GF-D8 (cell line): ENCODE measurements at regions not wholly inside any gene's neighbourhood (a gene's known extent, or its start where the extent isn't known, plus 50 kb on each side); places are given as distances from the start of the nearest gene placed in this dataset.
"Not testable (repeated sequence)": the region's sequence is repeated elsewhere in the genome, so short reads cannot be mapped to it uniquely, and the experiment has no call there.

ENCODE experiments used
- DNase-seq: peaks from one replicate; lab custom pipeline; 2025; lab: John Stamatoyannopoulos, UW

DNA sequence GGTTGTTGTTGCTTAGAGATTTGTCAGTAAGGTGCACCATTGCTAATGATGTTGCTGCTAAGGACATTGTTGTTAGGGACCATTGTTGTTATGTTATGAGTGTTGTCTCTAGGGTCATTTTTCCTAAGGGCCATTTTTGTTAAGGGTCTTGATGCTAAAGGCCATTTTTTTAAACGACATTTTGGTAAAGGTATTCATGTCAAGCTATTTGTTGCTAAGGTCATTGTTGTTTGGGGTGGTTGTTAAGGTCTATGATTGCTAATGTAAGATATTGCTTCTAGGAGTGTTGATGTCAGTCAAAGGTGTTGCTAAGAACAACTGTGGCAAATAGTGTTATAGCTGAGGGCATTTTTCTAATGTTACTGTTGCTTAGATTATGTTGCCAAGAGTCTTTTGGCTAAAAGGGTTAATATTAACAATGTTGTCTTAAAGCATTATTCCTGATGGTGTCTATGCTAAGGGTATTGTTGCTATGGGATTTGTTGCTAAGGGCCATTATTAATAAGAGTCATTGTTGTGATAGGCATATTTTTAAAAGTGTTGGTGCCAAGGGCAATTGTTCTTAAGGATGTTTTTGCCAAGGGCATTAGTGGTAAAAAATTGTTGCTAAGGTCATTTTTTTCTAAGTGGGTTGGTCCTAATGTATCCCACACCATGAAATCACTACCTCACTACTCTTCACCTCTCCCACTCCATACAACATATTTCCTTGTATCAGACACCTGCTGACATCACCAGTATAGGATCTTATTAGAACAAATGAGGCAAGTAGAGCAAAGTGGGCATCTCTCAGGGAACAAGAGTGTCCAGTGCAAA lies 56.2 kb downstream of the SPATA31A6 start:
- DNase-seq: not testable (repeated sequence)

DNA sequence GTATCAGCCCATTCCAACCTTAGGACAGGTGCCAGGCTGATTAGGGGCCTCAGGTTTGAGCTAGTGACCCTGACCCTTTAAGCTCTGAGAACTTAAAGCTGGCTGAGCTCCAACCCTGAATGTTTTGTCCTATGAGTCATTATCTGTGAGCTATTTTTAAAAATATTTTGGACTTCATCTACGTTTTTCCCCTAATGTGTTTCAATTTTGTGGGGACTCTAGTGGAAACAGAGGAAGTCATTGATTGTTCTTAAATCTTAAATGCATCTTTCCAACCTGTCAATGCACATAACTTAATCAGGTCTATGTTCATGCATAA lies 56.8 kb downstream of the SPATA31A6 start:
- DNase-seq: not testable (repeated sequence)

DNA sequence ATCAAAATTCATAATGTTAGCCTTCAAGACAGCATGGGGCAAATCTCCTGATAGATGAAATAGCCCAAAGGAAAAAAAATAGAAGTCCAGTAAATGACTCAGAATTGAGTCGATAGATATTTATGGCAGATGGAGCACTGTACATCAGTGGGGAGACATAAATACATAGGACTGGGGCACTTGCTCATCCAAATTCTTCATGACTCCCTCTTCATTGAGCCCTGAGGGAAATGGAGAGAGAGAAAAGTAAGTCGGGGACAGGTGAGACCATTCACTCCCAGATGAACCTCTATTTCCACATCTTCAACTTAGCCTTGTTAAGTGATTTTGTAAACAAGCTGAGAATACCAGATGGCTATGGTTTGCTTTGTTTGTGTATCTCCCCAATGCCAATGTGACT lies 59.8 kb downstream of the SPATA31A6 start:
- not testable (repeated sequence) for DNase-seq

- not testable (repeated sequence) for DNase-seq
These were observed 60.4 kb downstream of the SPATA31A6 start for GRCh38 chr9:42243822-42244221.

- DNase-seq: not testable (repeated sequence)
These were observed 85.3 kb downstream of the SPATA31A6 start for GRCh38 chr9:42268729-42269128.

DNA sequence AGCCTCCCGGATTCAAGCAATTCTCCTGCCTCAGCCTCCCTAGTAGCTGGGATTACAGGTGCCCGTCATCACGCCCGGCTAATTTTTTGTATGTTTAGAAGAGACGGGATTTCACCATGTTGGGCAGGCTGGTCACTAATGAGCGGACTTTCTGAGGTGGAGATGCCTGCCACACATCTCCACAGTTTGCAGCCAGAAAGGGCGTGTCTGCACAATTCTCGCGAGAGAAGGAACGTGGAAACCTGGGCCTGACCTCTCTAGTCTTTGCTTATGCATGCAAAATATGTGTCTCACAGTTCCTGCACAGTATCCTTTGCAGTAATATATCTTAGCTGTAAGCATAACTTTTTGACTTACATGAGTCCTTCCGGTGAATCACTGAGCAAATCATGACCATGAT lies 85.7 kb downstream of the SPATA31A6 start:
- not testable (repeated sequence) for DNase-seq

DNA sequence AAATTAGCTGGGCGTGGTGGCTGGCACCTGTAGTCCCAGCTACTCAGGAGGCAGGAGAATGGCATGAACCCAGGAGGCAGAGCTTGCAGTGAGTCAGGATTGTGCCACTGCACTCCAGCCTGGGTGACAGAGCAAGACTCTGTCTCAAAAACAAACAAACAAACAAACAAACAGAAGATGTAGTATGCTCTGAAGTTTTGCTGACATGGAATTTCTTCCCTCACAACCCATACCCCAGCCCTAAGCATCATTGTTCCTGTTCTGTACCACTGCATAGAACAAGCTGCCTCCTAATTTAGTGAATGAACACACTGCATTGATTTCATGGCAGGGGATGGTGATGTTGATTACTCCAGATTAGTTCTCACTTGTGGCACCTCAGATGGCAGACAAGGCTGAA lies 89.7 kb downstream of the SPATA31A6 start:
- not testable (repeated sequence) for DNase-seq

- DNase-seq: no peak
These were observed 91.7 kb downstream of the SPATA31A6 start for GRCh38 chr9:42275141-42275540.

DNA sequence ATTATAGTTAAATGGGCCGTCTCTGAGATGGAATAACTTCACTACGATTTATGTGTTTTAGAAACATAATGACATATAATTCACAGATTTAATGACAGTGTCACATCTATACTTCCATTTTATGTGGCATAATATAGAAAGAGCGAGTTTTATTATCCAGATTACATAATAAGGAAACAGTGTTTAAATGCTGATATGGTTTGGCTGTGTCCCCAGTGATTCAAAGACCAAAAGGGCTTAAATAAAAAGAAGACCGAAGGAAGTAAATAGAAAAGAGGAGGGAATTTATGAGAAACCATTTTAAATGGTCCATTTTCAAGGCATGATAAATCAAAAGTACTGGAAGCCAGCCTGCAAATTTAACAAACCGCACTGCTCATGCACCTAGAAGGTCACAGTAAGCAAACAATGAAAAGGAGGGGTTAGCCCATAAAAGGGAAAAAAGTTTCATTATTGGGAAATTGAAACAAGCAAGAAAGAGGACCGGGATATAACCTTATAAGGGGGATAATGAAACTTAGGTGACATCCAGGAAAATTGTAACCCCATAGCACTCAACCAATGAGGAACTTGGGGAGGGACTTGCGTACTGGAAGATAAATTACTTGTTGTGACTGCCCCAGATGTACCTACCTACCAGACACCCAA lies 99.2 kb downstream of the SPATA31A6 start:
- DNase-seq: not testable (repeated sequence)

DNA sequence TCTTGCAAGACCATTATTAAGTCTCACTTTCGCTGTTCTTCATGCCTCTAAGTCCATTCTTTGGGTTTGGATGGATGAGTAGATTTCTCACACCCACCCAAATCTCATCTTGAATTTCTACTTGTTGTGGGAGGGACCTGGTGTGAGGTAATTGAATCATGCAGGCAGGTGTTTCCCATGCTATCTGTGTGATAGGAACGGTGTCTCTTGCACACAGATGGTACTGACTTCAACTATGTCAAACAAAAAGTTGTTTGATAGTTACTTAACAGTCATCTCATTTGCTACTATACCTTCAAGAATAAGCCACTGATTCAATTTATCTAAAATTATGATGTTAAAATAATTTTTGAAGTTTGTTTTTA lies 99.7 kb downstream of the SPATA31A6 start:
- DNase-seq: not testable (repeated sequence)

DNA sequence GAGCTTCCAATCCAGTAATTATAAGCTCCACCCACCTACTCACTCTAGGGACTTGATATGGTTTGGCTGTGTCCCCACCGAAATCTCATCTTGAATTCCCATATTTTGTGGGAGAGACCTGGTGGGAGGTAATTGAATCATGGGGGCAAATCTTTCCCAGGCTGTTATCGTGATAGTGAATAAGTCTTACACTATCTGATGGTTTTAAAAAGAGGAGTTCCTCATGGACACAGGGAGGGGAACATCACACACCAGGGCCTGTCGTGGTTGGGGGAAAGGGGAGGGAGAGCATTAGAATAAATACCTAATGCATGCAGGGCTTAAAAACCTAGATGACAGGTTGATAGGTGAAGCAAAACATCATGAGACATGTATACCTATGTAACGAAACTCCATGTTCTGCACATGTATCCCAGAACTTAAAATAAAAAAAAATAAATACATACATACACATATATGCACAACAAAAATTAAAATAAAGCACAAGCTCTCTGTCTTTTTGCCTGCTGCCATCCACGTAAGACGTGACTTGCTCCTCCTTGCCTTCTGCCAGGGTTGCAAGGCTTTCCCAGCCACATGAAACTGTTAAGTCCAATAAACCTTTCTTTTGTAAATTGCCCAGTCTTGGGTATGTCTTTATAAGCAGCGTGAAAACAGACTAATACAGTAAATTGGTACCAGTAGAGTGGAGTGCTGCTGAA lies 102.8 kb downstream of the SPATA31A6 start:
- DNase-seq: not testable (repeated sequence)

GRCh38 chr9:42288002-42288864 lies 104.8 kb downstream of the SPATA31A6 start:
- DNase-seq: not testable (repeated sequence)

DNA sequence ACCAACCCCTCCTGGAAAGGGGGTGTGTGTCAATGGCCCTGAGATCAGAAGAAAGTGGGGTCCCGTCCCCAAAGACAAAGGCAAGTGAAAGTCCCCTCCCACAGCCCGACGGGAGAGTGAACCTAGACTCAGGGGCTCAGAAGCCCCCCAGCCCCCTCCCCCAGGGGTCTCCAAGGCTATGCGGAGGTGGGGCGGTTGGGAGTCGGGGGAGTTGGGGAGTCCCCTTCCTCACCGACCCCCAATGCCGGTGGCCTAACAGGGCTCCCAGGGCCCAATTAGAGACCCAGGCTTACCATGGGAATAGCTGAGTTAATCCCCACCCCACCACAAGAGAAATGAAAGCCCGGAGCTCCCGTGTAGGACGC lies 105.4 kb downstream of the SPATA31A6 start:
- not testable (repeated sequence) for DNase-seq

DNA sequence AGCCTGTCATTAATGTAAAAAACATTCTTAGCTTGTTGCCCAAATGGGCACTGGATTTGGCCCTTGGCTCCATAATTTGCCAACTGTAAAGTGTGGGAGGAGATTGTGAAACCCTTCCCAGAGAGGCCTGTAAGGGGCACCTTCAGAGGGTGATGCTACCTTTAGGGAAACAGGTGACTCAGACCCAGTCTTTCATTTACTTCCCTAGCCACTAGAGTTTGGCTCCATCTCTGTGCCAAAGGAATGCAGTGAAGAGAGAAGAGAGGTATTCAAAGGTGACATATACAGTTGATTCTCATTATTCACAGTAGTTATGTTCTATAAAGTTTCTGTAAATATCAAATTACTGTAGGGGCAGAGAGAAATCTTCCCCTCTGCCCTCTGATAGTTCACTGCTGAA lies 116.7 kb downstream of the SPATA31A6 start:
- DNase-seq: not testable (repeated sequence)

GRCh38 chr9:42306625-42307024 lies 123.2 kb downstream of the SPATA31A6 start:
- DNase-seq: not testable (repeated sequence)

GRCh38 chr9:42307449-42307848 lies 124.0 kb downstream of the SPATA31A6 start:
- DNase-seq: not testable (repeated sequence)

DNA sequence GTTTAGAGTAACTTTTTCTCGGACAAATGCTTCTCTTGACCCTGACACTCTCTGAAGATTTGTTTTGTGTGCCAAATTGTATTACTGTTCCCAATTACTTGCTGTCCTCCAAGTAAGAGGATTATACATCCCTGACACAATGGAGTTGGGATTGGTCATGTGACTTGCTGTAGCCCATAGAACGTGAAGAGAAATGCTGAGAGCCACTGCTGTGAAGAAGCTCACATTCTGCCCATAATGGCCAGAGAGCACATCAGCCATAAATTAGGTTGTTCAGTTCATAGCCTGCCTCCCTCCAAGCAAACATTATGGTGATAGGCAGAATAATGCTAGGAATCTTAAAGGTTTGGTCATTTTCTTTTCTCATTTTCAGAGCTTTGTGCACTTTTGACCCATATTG lies 127.5 kb downstream of the SPATA31A6 start:
- DNase-seq: not testable (repeated sequence)

DNA sequence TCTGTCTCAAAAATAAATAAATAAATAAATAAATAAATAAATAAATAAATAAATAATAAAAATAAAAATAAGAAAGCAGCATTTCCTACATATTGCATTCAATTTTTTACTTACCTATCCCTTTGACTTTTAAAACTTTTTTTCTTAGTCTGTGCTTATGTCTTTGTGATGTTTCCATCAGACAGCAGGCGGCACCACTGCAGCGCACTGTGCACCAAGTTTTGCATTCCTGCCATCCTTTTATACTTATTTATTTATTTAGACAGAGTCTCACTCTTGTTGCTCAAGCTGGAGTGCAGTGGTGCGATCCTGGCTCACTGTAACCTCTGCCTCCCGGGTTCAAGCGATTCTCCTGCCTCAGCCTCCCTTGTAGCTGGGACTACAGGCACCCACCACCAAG lies 132.6 kb downstream of the SPATA31A6 start:
- DNase-seq: not testable (repeated sequence)

- DNase-seq: not testable (repeated sequence)
These were observed 134.2 kb downstream of the SPATA31A6 start for GRCh38 chr9:42317677-42318076.

- not testable (repeated sequence) for DNase-seq
These were observed 139.8 kb downstream of the SPATA31A6 start for GRCh38 chr9:42323084-42323809.

DNA sequence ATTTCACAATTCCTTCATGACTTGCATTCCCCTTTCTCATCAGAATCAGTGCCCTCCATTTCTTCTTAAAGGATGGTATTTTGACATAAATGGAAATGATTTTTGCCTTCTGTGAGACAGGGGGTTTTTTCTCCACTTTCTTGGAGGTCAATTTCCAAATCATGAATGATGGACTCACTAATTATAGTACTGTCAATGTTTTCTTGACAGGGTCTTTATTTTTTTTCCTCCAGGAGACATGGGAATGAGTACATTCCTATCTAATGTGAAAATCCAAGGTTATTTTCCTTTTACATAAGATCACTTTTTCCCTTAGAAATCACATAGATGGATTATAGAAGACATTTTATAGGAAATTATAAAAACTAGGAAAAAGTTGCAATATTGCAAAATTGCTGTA lies 141.7 kb downstream of the SPATA31A6 start:
- not testable (repeated sequence) for DNase-seq
